ENCODE measurements at regions not wholly inside any gene's neighbourhood (a gene's known extent, or its start where the extent isn't known, plus 50 kb on each side); places are given as distances from the start of the nearest gene placed in this dataset.

GRCh38 chr5:87152886-87153285 lies 114.8 kb upstream of the RASA1 start:
- no peak overlapping the region for H3K4me3 ChIP-seq (replicated peaks; ENCODE audit: insufficient read depth, low read length)
- TF ChIP-seq GABPA (IDR thresholded peaks at IDR 0.05; ENCODE audit: low read depth) (no peak), REST (IDR thresholded peaks at IDR 0.05; ENCODE audit: insufficient replicate concordance, low read depth) (no peak), CTCF (IDR thresholded peaks at IDR 0.05; ENCODE audit: insufficient read depth, low read length) (no peak)
- DNase-seq (ENCODE audit: low read depth in 1 of 2, low spot score in 1 of 2) = no peak
- no peaks in the 10 kb centered on the region for H3K27me3 ChIP-seq (ENCODE audit: insufficient read depth, poor library complexity, severe bottlenecking)
- H3K27ac ChIP-seq (replicated peaks) = no peak overlapping the region

GRCh38 chr5:87154191-87154590 lies 113.5 kb upstream of the RASA1 start:
- no peak for TF ChIP-seq POLR2AphosphoS5 (IDR thresholded peaks at IDR 0.05; ENCODE audit: low read depth)
- no peak for TF ChIP-seq GABPA (IDR thresholded peaks at IDR 0.05; ENCODE audit: low read depth)
- no peak for TF ChIP-seq SPI1 (IDR thresholded peaks at IDR 0.05; ENCODE audit: borderline replicate concordance, low read depth)
- TF ChIP-seq CTCF (IDR thresholded peaks at IDR 0.05; ENCODE audit: insufficient read depth, low read length) = no peak
- no peak for TF ChIP-seq REST (IDR thresholded peaks at IDR 0.05; ENCODE audit: insufficient replicate concordance, low read depth)
- no peak for DNase-seq (ENCODE audit: low read depth in 1 of 2, low spot score in 1 of 2)
- no peak overlapping the region for H3K27ac ChIP-seq (replicated peaks)

GRCh38 chr5:87155106-87155505 lies 112.6 kb upstream of the RASA1 start:
- Histone ChIP-seq H3K27me3 (ENCODE audit: insufficient read depth, poor library complexity, severe bottlenecking) (no peaks in the 10 kb centered on the region), H3K27ac (replicated peaks) (no peak overlapping the region), H3K4me3 (replicated peaks; ENCODE audit: insufficient read depth, low read length) (no peak overlapping the region)
- DNase-seq (ENCODE audit: low read depth in 1 of 2, low spot score in 1 of 2) = no peak
- TF ChIP-seq GABPA (IDR thresholded peaks at IDR 0.05; ENCODE audit: low read depth) = no peak
- TF ChIP-seq SPI1 (IDR thresholded peaks at IDR 0.05; ENCODE audit: borderline replicate concordance, low read depth) = no peak

More at GRCh38 chr5:87154191-87154590, 113.5 kb upstream of the RASA1 start:
- Histone ChIP-seq H3K27me3 (ENCODE audit: insufficient read depth, poor library complexity, severe bottlenecking) (no peaks in the 10 kb centered on the region), H3K4me3 (replicated peaks; ENCODE audit: insufficient read depth, low read length) (no peak overlapping the region)

- no peak for DNase-seq (ENCODE audit: low read depth in 1 of 2, low spot score in 1 of 2)
- TF ChIP-seq GABPA (IDR thresholded peaks at IDR 0.05; ENCODE audit: low read depth) (no peak), SPI1 (IDR thresholded peaks at IDR 0.05; ENCODE audit: borderline replicate concordance, low read depth) (no peak), POLR2AphosphoS5 (IDR thresholded peaks at IDR 0.05; ENCODE audit: low read depth) (no peak), REST (IDR thresholded peaks at IDR 0.05; ENCODE audit: insufficient replicate concordance, low read depth) (no peak), CTCF (IDR thresholded peaks at IDR 0.05; ENCODE audit: insufficient read depth, low read length) (no peak)
- no peak overlapping the region for H3K27ac ChIP-seq (replicated peaks)
- no peaks in the 10 kb centered on the region for H3K27me3 ChIP-seq (ENCODE audit: insufficient read depth, poor library complexity, severe bottlenecking)
- no peak overlapping the region for H3K4me3 ChIP-seq (replicated peaks; ENCODE audit: insufficient read depth, low read length)
Measured at GRCh38 chr5:87156631-87157030, 111.1 kb upstream of the RASA1 start.

All from HL-60 (cell line).